Glomerular endothelial cell (primary cell): ENCODE measurements at regions not wholly inside any gene's neighbourhood (a gene's known extent, or its start where the extent isn't known, plus 50 kb on each side); places are given as distances from the start of the nearest gene placed in this dataset.

Source experiments
- DNase-seq: peaks from one replicate; pipeline ENCODE4 v3.0.0-alpha.2; 2011; ENCODE audit warnings: low read depth, low spot score; ENCODE audit errors: extremely low read depth

DNA sequence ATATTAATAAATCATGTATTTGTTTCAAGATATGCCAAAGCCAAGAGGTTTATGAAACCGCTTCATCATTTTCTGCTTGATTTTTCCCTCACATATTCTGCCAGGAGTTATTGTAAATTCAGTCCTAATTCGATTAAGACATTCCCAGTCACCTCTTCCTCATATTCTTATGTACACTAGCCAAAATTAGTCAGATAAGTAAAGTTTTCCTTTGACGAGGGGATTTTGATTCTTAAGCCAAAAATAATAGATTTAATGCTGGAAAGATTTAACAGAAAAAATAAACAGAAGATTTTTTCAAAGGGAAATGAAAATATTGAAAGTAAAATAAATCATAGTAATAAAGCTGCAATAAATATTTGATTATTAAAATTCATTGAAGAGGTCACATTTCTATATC, 51.0 kb upstream of the VEGFC start:
- DNase-seq = no peak

GRCh38 chr4:176844448-176844847, 51.7 kb upstream of the VEGFC start:
- no peak for DNase-seq

GRCh38 chr4:176845636-176846035, 52.9 kb upstream of the VEGFC start:
- no peak for DNase-seq

DNA sequence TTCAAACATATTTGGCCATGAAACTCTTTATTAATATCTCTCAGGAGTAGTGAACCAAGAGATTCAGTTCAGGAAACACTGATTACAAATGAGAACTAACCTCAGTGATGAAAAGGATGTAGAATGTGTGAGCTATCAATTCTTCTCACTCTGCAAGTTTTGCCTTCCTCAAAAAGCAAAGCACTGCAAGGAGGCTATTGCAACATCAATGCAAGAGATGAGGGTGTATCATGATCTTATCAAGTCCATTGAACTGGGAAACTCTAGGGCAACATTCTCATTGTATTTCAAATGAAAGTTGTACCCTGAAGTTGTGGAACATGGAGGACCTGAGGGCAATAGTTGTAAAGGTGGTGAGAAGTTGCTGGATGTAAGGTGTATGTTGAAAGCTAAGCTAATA, 56.4 kb upstream of the VEGFC start:
- no peak for DNase-seq

DNA sequence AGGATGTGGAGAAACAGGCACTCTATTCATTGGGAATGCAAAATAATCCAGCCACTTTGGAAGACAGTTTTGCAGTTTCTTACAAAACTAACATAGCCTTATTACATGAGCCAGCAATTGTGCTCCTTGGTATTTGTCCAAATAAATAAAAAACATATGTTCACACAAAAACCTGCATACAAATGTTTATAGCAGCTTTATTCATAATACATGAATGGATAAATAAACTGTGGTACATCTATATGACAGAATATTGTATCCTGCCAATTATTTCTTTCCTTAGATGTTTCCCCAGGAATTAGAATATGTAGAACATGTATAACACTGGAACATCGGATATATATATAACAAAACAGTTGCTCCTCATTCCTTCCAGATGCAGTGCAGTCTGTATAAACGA, 57.7 kb upstream of the VEGFC start:
- DNase-seq = no peak

DNA sequence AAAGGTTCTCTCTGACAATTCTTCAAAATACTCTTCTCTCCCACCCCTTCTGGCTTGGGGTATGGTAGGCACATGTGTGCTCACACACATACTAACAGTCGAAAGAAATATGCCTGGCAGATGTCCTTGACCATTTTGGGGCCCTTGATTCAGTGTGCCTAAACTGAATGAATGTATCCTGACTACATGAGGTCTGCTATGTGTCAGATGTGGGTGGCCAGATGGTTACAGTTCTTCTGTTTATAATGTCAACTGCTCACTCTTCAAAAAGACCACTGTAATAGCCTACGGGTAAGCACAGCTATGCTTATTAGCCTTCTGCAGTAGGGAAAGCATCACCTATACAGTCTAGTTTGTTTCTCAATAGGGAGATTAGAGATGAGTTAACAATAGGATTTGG, 63.7 kb upstream of the VEGFC start:
- DNase-seq = no peak

DNA sequence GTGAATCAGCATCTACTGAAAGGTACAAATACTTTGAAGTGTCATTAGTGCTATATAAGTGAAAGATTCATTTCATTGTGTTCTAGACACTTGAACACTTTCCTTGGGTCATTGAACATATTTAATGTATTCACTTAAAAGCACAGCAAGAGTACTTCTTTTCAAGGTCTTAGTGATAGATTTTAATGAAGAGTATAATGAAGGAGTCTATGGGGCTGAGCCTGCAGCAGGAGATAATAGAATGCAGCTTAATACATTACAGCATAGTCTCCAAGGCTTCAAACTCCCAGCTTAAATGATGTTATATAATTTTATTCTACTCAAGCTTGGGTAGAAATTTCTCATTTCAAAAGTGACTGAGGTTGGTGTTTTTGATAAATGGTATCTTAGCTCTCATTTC, 66.1 kb upstream of the VEGFC start:
- DNase-seq = no peak

- no peak for DNase-seq
Measured at GRCh38 chr4:176864238-176864637, 71.5 kb upstream of the VEGFC start.

DNA sequence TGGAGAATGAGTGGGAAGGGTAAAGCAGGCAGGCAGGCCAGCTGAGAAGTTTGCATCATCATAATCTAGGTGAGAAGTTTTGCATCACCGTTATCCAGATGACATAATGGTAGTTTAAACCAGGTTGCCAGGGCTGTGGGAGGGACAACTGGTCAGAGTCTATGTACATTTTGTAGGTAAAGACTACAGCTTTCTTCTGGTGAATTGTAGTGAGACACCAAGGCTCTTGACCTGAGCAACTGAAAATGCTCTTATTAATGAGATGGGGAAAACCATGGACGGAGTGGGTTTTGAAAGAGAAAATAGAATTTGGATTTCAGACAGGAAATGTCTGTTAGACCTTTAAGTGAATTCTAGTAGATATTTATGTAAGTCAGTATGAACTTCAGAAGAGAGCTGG, 76.0 kb upstream of the VEGFC start:
- no peak for DNase-seq

DNA sequence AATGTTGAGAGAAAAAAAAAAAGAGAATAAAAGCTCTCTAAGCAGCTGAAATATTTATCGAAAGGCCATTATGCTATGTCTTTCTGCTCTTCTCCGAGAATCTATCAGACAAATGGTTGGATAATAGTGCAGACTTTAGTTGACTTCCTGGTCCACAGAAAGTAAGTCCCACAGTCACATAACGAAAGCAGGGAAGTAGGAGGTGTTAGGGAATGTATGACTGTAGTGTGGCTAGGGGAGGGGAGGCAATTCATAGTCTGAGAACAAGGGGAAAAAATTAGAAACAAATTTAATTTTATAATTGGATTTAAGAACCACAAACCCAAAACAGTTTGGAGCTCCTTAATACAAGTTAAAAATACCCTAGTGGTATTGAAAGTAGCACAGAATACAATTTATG, 79.7 kb upstream of the VEGFC start:
- DNase-seq = no peak

DNA sequence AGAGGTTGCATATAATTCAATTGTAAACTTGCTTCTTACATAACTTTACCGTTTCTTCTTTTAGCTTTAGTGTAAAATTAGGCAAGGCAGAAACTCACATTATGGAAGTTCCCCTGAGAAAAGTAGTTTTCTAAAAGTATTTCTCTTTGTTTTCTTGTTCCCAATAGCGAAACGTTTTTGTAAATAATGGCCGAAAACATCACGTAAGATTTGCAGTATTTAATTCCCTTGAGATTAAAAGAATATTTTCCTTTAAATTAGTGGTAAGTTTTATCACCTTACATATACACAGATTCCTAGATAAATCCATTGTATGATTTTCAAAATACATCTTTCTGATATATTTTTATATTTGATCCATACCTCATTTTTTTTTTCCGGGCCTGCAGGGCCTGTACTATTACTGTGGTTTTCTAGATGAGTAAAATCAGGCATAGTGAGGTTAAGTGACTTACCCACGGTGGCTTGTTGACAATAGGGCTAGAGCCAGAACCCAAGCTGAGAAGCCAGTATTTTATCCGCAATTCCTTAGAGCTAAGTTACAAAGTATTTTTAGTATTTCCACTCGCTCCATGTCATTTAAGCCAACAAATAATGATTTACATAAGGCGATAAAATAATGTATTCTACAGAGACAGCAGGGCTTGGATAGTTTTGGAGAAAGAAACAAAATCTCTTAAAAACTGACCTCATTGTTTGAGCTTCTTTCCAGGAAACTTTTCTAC, 82.2 kb upstream of the VEGFC start:
- no peak for DNase-seq

DNA sequence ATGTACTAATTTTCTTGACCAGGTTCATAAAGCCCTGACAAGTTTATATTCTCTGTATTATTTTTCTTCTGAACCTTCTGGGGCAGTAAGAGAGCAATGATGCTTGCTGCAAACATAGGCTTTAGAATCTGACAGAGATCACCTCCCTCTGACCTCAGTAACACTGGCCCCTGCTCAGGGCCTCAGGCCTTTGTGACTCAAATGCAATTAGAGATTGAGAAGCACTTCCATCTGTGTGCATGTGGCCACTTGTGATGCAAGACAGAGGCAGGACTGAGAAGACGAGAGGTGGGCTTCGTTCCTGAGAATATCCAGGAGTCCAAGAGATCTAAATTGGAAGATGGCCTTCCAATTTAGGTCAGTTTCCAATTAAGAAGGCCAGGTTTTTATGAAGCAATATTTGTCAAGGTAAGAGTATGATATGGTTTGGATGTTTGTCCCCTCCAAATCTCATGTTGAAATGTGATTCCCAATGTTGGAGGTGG, 82.8 kb upstream of the VEGFC start:
- no peak for DNase-seq

- no peak for DNase-seq
Measured at GRCh38 chr4:176879380-176880116, 86.8 kb upstream of the VEGFC start.

DNA sequence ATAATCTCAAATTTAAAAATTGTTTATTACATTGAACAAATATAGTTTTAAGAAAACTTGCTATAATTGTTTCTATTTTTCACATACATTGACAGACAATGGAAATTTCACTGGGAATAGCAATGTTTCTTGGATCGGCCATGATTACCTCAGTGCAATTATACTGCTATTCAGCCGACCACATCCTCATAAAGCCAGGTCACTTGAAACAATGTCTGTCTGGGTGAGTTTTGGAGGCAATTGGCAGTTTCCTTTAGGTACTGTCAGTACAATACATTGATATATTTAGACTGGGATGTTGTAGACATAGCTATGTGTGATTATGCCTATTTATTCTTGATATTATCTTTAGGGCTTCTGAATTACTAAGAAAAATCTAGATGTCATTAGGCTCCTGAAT, 89.5 kb upstream of the VEGFC start:
- no peak for DNase-seq

GRCh38 chr4:176883108-176883550, 90.4 kb upstream of the VEGFC start:
- DNase-seq = no peak

- DNase-seq = no peak
Measured at GRCh38 chr4:176883681-176884418, 91.1 kb upstream of the VEGFC start.

GRCh38 chr4:176885224-176885623, 92.5 kb upstream of the VEGFC start:
- no peak for DNase-seq

DNA sequence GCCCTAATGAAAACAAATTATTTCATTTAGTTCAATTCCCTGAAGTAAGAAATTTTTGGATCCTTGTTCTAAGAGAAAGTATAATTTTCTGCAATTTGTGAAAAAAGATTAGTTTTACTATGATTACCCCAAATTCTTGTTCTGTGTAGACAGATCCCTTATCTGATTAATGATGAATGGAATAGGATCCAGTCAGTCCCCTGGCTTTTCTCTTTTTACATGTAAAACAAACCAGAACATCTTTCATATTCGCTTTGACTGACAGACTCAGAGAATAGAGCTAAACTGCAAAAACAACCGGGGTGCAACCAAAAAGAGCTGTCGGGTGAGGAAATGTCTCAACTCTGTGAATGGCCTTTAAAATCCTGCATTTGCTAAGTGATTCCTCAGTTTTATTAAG, 93.4 kb upstream of the VEGFC start:
- DNase-seq = no peak

DNA sequence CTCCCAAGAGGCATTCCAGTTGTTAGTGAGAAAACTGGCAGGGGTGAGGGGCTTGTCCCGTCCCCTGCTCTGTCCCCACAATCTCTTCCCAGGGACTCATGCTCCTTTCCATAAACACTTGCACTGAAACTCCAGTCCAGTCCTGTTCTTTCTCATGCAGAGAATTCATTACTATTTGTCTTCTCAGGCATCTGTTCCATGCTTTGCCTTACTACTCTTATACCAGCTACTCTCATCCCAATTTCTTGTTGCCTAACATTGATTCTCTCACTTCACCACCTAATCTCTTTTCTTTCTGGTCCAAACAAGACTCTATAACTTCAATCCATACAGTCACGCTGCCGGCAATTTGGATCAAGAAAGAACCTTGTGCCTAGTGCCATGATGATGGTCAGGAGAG, 97.1 kb upstream of the VEGFC start:
- DNase-seq = no peak

- DNase-seq = no peak
Measured at GRCh38 chr4:176894498-176894897, 101.8 kb upstream of the VEGFC start.

GRCh38 chr4:176896211-176896610, 103.5 kb upstream of the VEGFC start:
- no peak for DNase-seq

DNA sequence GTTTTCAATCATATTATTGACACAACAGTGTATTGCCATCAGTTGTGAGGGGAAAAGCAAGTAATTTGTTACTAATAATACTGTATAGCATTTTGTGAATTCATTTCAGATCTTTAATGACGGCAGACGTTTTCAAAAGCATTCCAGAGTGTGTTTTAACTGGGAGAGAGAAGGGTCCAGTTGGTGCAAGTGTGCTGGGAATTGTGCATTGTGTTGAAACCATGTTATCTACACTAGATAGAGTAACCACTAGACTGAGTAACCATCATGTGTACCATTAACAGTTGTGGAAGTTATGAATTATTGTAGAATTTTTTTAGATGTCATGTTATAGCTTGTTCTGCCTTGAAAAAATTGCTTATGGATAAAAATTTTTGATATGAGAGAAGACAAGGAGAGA, 104.5 kb upstream of the VEGFC start:
- no peak for DNase-seq
